Stimulated activated CD4-positive, alpha-beta T cell treated with anti-CD3 and anti-CD28 coated beads, Interleukin-2, amount 100 ng/mL, for 4 hours (primary cell): ENCODE measurements at regions not wholly inside any gene's neighbourhood (a gene's known extent, or its start where the extent isn't known, plus 50 kb on each side); places are given as distances from the start of the nearest gene placed in this dataset.
A peak's percentile ranks its signal among the peaks of the same experiment; 100 is the strongest.
"Not testable (repeated sequence)": the region's sequence is repeated elsewhere in the genome, so short reads cannot be mapped to it uniquely, and the experiment has no call there.

Experiments
- DNase-seq: peaks from one replicate; pipeline ENCODE4 v3.0.0-alpha.2; 2020; ENCODE audit warnings: low read depth

DNA sequence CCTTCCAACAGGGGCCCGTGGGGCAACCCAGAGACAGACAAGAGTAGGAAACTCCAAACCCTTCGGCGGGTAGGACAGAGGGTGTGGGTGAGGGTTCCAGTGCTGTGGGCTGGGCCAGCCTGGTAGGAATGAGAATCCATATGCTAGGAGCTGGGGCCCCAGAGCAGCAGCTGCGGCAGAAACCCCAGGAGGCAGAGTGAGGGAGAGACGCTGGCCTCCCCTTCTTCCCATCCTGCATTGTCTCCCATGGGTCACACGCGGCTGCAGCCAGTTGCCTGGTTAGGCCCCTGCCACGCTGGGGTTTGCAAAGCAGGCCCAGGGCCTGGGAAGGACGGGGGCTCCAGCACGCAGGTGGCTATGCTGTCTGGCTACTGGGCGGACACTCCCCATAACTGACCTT lies 113.1 kb upstream of the CCZ1B start:
- not testable (repeated sequence) for DNase-seq

DNA sequence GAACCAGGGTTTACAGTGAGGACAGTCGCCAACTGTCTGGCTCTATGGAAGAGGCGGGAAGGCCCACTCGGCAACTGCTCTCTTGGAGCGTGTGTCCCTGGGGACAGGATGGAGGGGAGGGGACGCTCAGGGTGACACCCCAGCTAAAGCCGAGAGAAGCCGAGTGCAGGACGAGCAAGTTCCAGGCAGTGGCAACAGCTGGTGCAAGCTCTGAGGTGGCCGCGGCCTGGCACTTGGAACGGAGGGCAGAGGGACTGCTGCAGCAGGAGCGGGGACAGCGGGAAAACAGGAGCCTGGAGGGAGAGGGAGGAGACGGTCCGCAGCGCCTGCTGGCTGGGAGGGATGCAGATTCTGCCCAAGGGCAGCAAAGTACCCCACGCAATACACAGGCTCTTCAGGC lies 113.8 kb upstream of the CCZ1B start:
- DNase-seq: not testable (repeated sequence)

DNA sequence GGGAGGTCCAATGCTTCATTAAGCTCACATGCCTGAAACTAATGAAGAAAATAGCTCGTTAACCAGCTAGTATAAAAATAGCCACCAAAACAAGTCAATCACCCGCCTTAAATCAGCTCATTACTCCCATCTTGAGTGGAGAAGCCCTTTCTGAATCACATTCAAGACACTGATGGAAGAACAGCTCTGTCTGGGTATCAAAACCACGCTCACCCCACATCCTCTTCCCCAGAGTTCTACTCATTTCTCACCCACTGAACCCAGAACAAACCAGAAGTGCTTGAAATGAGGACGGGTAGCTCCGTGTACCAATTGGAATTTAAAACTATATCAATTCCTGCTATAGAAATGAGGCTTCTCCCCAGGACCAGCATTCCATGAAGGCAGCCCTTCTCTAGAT lies 120.8 kb upstream of the CCZ1B start:
- DNase-seq: not testable (repeated sequence)

DNA sequence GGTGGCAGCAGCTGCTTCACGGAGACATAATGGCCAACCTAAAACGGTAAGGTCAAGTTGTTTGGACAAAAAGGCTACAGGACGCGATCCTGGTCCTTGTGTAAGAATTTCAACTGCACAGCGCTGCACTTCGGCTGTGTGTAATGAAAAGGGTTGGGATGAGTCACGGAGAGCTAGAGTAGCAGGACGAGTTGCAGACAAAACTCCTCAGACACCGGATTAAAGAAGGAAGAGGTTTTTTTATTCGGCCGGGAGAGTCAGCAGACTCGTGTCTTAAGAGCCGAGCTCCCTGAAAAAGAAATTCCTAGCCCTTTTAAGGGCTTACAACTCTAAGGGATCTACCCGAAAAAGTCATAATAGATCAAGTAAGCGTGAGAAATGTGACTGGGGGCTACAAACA lies 124.2 kb upstream of the CCZ1B start:
- DNase-seq: not testable (repeated sequence)

DNA sequence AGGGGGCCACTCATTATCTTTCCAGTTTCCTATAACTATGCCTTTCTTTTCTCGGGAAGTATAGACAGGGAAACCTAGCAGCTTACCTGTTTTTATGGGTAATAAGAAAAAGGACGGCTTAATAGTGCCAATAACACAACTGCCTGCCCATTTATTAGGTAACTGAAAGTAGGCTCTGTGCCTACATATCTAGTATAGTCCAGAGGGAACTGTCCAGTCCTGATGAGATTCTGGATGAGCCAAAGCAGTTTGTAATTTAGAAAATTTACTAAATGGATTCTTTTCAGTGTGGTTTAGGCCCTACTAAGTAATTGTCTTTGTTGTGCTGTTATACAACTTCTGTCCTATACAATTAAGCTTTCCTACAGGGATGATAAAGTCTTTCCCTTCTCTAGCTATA lies 125.5 kb upstream of the CCZ1B start:
- DNase-seq: not testable (repeated sequence)

DNA sequence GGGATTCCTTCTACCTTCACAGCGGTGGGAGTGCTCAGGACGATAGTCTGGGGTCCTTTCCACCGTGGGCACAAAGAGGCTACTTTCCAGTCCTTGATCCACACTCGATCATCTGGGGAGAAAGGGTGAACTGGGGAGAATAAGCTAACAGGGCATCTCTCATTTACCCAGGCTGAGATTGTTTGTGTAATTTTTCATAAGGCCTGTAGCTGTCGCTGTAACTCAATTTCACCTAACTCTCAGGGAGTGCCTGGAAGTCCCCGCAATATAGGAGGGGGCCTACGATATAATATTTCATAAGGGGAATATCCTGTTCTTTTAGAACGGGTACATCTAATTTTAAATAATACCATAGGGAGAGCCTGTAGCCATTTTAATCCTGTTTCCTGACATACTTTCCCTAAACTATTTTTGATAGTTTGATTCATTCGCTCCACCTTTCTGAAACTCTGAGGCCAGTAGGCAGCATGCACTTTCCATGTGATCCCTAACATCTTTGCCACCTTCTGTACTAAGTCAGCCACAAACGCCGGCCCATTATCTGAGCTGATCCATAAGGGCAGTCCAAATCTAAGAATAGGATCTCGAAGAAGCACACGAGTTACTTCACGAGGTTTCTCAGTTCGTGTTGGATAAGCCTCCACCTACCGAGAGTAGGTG lies 127.2 kb upstream of the CCZ1B start:
- not testable (repeated sequence) for DNase-seq

DNA sequence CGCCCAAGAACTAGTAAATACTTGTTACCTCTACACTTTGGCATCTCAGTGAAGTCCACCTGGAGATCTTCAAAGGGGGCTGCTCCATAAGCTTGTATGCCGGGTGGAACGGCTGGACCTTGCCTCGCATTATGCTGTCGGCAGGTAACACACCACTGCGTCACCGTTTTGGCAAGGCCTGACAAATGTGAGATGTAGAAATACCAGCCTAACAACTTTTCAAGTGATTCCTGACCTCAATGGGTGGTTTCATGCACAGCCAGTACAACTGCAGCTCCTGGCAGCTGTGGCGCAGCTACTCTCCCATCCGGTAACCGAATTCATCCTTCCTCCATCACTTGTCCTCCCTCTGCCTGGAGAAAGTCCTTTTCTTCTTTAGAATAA lies 127.7 kb upstream of the CCZ1B start:
- DNase-seq: not testable (repeated sequence)

DNA sequence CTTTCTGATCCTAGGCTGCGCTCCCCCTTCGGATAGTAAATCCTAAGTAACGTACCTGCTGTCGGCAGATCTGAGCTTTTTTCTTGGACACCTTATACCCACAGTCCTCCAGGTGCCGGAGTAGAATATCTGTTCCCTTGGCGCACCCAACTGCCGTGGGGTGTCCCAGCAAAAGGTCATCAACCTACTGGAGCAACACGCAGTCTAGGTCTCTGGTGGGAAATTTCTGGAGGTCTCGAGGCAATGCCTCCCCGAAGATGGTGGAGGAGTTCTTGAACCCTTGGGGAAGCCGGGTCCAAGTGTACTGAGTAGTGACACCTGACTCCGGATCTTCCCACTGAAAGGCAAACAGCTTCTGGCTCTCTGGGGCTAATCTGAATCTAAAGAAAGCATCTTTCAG lies 129.3 kb upstream of the CCZ1B start:
- DNase-seq: not testable (repeated sequence)

DNA sequence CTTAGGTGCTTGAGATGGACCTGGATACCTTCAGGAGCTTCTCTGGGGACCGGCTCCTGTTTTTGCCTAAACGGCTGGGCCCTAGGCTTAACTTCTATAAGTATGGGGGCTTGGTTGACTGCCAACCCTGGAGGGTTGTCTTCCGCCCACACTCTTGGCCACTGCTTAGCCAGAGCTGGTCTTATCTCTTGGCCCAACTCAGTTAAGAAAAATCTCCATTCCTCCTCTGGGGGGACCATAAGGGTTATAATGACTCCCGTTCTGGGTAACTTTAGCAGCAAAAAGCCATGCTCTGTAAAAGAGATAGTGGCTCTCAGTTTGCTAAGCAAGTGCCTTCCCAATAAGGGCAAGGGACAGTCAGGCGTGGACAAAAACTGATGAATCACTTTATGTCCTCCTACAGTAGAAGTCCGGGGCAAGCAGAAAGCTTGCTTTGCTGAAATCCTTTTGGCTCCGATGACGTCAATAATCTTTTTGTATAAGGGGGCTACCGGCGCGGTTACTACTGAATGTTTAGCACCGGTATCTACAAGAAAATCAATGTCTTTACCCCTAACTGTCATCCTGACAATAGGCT lies 130.0 kb upstream of the CCZ1B start:
- not testable (repeated sequence) for DNase-seq

DNA sequence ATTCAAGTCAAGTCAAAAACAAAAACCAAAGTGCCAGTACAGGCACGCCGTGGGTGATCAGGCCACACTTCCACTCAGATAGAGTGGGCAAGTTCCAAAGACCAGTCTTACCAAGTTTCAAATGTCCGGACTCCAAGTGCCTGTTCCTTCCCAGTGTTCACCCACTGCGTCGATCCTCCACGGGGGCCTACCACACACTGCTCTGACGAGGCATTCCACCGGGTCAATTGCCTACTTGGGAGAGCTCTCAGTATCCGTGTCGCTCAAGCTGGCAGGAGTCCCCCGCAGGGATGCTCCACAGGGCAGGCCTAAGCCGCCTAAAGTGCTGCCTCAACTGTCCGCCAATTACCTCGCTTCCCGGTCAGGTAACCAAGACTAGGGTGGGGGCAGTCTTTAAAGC lies 132.3 kb upstream of the CCZ1B start:
- DNase-seq: not testable (repeated sequence)

DNA sequence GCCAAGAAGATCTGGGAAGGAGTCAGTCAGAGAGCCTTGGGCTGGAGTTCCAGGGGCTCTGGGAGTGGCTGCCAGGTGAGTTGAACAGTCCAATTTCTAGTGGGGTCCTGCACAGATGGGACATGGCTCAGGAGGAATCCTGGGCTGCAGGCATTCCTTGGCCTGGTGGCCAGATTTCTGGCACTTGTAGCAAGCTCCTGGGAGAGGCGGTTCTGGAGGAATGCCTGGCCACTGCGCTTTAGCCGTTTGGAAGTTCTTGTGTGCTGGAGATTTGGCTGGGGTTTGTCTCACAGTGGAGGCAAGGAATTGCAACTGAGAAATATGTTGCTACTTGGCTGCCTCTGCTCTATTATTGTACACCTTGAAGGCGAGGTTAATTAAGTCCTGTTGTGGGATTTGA lies 133.9 kb upstream of the CCZ1B start:
- not testable (repeated sequence) for DNase-seq

DNA sequence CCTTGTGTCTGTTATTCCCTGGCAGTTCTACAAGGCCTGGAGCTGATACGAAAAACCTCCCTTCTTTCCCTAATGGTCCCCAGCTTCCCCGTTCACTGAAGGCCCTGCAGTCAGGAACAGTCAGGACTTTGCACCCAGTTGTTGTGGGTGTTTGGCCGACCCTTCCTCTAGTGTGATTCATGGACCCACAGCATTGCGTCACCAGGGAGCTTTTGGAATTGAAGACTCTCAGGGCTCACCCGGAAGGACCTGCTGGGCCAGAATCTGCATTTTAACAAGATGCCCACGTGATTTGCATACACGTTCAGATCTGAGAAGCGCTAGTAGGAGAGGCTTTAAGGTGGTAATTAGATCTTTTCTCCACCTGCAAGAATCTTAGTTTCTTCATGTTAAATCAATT lies 136.8 kb upstream of the CCZ1B start:
- not testable (repeated sequence) for DNase-seq

DNA sequence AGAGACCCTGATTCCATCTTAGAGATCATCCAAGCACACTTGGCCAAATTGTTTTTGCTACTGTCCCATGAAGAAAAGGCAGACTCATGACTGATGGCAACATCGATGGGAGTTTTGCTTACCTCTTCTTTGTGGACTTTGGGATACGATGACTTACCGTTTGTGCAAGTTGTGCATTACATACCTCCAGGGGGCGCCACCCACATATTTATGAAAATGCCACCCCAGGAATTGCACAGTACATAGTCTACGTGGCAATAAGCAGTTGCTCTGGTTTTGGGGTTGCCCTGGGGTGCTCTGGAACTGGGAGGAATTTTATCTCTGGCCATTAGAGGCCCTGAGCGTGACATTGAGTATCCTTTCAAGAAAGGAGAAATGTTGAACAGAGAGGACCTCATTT lies 139.0 kb upstream of the CCZ1B start:
- DNase-seq: peak; percentile 29

DNA sequence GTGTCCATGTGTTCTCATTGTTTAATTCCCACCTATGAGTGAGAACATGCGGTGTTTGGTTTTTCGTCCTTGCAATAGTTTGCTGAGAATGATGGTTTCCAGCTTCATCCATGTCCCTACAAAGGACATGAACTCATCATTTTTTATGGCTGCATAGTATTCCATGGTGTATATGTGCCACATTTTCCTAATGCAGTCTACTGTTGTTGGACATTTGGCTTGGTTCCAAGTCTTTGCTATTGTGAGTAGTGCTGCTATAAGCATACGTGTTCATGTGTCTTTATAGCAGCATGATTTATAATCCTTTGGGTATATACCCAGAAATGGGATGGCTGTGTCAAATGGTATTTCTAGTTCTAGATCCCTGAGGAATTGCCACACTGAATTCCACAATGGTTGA lies 144.1 kb upstream of the CCZ1B start:
- DNase-seq: not testable (repeated sequence)

DNA sequence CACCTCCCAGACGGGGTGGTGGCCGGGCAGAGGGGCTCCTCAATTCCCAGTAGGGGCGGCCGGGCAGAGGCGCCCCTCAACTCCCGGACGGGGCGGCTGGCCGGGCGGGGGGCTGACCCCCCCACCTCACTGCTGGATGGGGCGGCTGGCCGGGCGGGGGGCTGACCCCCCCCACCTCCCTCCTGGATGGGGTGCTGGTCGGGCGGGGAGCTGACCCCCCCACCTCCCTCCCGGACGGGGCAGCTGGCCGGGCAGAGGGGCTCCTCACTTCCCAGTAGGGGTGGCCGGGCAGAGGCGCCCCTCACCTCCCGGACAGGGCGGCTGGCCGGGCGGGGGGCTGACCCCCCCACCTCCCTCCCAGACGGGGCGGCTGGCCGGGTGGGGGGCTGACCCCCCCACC lies 148.8 kb upstream of the CCZ1B start:
- not testable (repeated sequence) for DNase-seq

DNA sequence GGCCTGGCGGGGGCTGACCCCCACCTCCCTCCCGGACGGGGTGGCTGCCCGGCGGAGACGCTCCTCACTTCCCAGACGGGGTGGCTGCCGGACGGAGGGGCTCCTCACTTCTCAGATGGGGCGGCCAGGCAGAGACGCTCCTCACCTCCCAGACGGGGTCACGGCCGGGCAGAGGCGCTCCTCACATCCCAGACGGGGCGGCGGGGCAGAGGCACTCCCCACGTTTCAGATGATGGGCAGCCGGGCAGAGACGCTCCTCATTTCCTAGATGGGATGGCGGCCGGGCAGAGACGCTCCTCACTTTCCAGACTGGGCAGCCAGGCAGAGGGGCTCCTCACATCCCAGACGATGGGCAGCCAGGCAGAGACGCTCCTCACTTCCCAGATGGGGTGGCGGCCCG lies 149.3 kb upstream of the CCZ1B start:
- DNase-seq: not testable (repeated sequence)

DNA sequence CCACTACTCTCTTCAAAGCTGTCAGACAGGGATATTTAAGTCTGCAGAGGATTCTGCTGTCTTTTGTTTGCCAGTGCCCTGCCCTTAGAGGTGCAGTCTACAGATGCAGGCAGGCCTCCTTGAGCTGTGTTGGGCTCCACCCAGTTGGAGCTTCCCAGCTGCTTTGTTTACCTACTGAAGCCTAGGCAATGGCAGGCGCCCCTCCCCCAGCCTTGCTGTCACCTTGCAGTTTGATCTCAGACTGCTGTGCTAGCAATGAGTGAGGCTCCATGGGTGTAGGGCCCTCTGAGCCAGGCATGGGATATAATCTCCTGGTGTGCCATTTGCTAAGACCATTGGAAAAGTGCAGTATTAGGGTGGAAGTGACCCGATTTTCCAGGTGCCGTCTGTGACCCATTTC lies 151.3 kb upstream of the CCZ1B start:
- not testable (repeated sequence) for DNase-seq

DNA sequence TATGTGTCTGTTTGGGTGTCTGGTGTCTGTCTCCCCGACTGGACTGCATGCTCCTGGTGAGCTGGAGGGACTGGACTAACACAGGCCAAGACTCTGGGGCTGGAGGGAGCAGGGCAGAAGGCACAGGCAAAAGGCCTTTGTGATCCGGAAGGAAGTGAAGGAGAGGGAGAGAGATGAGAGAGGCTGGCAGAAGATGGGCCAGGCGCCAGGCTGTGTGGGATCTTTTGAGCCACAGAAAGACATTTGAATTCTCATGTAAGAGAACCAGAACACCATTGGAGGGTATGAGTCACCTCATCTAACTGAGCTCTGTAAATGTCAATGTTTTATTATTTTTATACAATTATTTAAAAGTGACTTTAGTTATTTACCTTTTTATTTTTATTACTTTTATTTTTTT lies 152.3 kb upstream of the CCZ1B start:
- not testable (repeated sequence) for DNase-seq

DNA sequence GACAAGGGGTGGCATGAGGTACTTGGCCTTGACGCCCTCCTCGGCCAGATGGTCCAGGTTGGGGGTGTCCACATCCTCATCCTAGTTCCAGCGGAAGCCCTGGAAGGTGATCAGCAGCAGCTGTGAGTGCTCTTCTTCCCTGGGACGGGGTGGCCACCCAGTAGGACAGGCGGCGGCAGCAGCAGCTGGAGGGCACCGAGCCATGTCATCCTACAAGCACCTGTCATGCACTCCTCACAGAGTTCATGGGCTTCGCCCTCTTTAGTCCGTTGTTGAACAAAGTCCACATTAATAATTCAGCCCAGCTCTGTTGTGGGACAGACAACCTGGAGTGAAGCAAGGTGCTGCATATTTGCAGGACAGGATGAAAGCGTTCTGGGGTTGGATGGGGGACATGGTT lies 153.4 kb upstream of the CCZ1B start:
- not testable (repeated sequence) for DNase-seq

DNA sequence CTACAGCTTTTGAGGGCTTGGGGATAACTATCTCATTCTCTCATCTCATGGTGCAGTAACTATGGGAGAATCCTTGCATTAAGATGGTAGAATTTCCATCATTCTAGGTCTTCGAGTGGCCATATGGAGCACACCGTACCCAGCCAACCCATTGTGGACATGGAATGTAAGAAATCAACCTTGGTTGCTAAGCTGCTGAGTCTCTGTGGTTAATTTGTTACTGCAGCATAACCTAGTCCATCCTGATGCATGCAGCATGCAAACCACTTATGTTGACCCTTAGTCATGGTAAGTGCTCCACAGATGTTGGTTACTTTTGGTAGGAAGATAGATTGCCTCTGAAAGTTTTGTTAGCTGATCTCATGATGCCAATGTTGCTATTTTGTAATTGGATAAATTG lies 156.3 kb upstream of the CCZ1B start:
- DNase-seq: not testable (repeated sequence)

DNA sequence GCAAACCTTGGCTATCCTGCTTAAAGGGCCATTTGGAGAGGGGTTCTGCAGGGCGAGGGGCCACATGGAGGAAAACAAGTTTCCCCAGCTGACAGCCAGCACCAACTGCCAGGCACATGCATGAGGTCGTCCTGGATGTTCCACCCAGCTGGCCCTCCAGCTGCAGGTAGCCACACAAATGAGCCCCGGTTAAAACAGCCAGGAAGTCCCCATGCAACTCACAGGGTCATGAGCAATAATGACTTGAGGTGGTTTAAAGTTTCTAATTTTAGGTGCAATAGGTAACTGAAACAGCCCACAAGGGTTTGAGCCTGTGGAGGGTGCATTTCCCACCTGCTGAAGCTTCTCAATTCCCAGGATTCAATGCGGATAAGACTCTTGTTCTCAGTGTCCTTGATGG lies 160.8 kb upstream of the CCZ1B start:
- DNase-seq: not testable (repeated sequence)

DNA sequence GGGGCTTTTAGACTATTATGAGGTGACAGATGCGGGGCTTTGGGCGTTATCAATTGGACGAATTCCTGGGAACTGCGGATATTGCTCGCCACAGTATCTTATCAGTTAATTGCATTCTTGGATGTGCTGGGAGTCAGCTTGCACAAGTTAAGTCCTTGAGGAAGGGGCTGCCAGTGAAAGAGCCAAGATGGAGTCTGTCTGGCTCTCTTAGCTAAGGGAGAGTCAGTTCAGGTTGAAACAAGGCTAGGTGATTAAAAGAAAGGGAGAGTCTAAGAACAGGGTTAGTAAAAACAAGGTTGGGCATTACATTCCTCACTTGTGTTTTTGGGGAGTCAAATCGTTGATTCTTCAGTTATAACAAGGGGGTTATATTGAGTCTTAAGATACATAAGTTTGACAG lies 162.5 kb upstream of the CCZ1B start:
- DNase-seq: not testable (repeated sequence)

DNA sequence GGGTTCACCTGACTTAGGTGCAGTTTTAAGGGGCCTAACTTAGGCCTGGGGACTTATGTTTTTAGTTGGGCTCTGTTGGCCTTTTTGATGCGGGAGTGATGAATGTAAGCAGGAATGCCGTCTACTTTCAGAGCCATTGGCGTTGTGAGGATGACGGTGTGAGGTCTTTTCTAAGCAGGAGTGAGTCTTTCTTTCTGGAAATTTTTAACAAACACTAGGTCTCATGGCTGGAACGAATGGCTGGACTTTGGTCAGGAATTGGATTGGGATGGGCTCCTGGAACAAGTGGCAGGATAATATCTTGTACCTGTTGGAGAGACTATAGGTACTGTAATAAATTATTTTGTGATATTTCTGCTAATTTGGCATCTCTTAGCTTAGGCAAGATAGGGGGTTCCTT lies 163.9 kb upstream of the CCZ1B start:
- not testable (repeated sequence) for DNase-seq
